ENCODE measurements at regions not wholly inside any gene's neighbourhood (a gene's known extent, or its start where the extent isn't known, plus 50 kb on each side); places are given as distances from the start of the nearest gene placed in this dataset.

- no TSS peak for BruUV-seq (replicated peaks)
- in situ Hi-C loops (cut with MboI): no loop called here
Measured at GRCh38 chr14:85911044-85911443, 381.1 kb downstream of the FLRT2 start.

GRCh38 chr14:85909581-85909980 is 379.6 kb downstream of the FLRT2 start:
- no peak overlapping the region for H3K4me2 ChIP-seq (ENCODE audit: control insufficient read depth, insufficient read depth)
- no peak overlapping the region for H3K4me3 ChIP-seq
- no peaks in the 10 kb centered on the region for H3K36me3 ChIP-seq (ENCODE audit: control insufficient read depth in 2 of 2, insufficient read depth in 2 of 2, low read length in 1 of 2)
- H4K20me1 ChIP-seq (ENCODE audit: control insufficient read depth, insufficient read depth): no peaks in the 10 kb centered on the region
- RAD21 ChIA-PET (ENCODE audit: unreplicated experiment): no interaction called here
- no peaks in the 10 kb centered on the region for H3K27me3 ChIP-seq (replicated peaks in 1 of 2; ENCODE audit: control insufficient read depth in 2 of 2, insufficient read depth in 2 of 2, low read length in 1 of 2)
- intact Hi-C loops (cut with micrococcal nuclease; ENCODE audit: unreplicated experiment): no loop called here
- no peak for ATAC-seq
- no peak overlapping the region for H3K27ac ChIP-seq (ENCODE audit: control insufficient read depth, insufficient read depth)
- no peaks in the 10 kb centered on the region for H3K4me1 ChIP-seq (ENCODE audit: control insufficient read depth, insufficient read depth, low read length)
- POLR2A ChIA-PET: no interaction called here
- in situ Hi-C loops (cut with MboI): no loop called here
- SMC1A ChIA-PET (ENCODE audit: uncharacterized antibody, unreplicated experiment): no interaction called here
- no peak for FAIRE-seq
- no peaks in the 10 kb centered on the region; the same call in 2 of the 3 replicates for H3K9me3 ChIP-seq (replicated peaks; ENCODE audit: control insufficient read depth, insufficient read depth, low read length)
- no peak for DNase-seq (ENCODE audit: low read depth, low spot score)
- H2AFZ ChIP-seq (ENCODE audit: control insufficient read depth, low read depth, low read length): no peak overlapping the region
- BruUV-seq (replicated peaks): no TSS peak
- CTCF ChIA-PET: no interaction called here
- no peak overlapping the region for H3K9ac ChIP-seq (ENCODE audit: control insufficient read depth, insufficient read depth, low read length)
- no peaks in the 10 kb centered on the region for H3K79me2 ChIP-seq (ENCODE audit: control insufficient read depth, insufficient read depth, low read length)
- TF ChIP-seq STAT1 (conservative IDR thresholded peaks at IDR 0.05): no peak
- no peak for TF ChIP-seq FOS (IDR thresholded peaks at IDR 0.05; ENCODE audit: borderline replicate concordance, extremely low read depth, insufficient read length)
- TF ChIP-seq SP1 (IDR thresholded peaks at IDR 0.05; ENCODE audit: low read depth, low read length): no peak
- no peak for TF ChIP-seq STAT3 (IDR thresholded peaks at IDR 0.05; ENCODE audit: low read depth, low read length)
- no peak for TF ChIP-seq TCF12 (IDR thresholded peaks at IDR 0.05; ENCODE audit: low read depth, low read length)
- no peak for TF ChIP-seq ZBTB4 (CRISPR knock-in tag; IDR thresholded peaks at IDR 0.05)
- TF ChIP-seq TAF1 (IDR thresholded peaks at IDR 0.05; ENCODE audit: borderline replicate concordance, low read depth, low read length): no peak
- TF ChIP-seq ELK1 (IDR thresholded peaks at IDR 0.05; ENCODE audit: low read depth, low read length): no peak
- TF ChIP-seq TARDBP (IDR thresholded peaks at IDR 0.05; ENCODE audit: borderline replicate concordance): no peak

More at GRCh38 chr14:85911044-85911443, 381.1 kb downstream of the FLRT2 start:
- CTCF ChIA-PET: no interaction called here
- DNase-seq (ENCODE audit: low read depth, low spot score) (no peak), FAIRE-seq (no peak), ATAC-seq (no peak)
- H3K4me1 ChIP-seq (ENCODE audit: control insufficient read depth, insufficient read depth, low read length): no peaks in the 10 kb centered on the region
- RAD21 ChIA-PET (ENCODE audit: unreplicated experiment): no interaction called here
- H3K9me3 ChIP-seq (replicated peaks; ENCODE audit: control insufficient read depth, insufficient read depth, low read length): no peaks in the 10 kb centered on the region; the same call in 2 of the 3 replicates
- no peaks in the 10 kb centered on the region for H3K79me2 ChIP-seq (ENCODE audit: control insufficient read depth, insufficient read depth, low read length)
- SMC1A ChIA-PET (ENCODE audit: uncharacterized antibody, unreplicated experiment): no interaction called here
- intact Hi-C loops (cut with micrococcal nuclease; ENCODE audit: unreplicated experiment): no loop called here
- H3K9ac ChIP-seq (ENCODE audit: control insufficient read depth, insufficient read depth, low read length): no peak overlapping the region
- no peak overlapping the region for H3K4me3 ChIP-seq
- WGBS (ENCODE audit: insufficient coverage, insufficient replicate concordance, low lambda C conversion rate, missing lambda C conversion rate): 96% methylated on average over 2 of the region's 2 CpGs
- H3K36me3 ChIP-seq (ENCODE audit: control insufficient read depth in 2 of 2, insufficient read depth in 2 of 2, low read length in 1 of 2): no peaks in the 10 kb centered on the region
- no peak overlapping the region for H3K27ac ChIP-seq (ENCODE audit: control insufficient read depth, insufficient read depth)
- H3K27me3 ChIP-seq (replicated peaks in 1 of 2; ENCODE audit: control insufficient read depth in 2 of 2, insufficient read depth in 2 of 2, low read length in 1 of 2): no peaks in the 10 kb centered on the region
- no peak overlapping the region for H2AFZ ChIP-seq (ENCODE audit: control insufficient read depth, low read depth, low read length)
- POLR2A ChIA-PET: no interaction called here
- no peaks in the 10 kb centered on the region for H4K20me1 ChIP-seq (ENCODE audit: control insufficient read depth, insufficient read depth)
- no peak overlapping the region for H3K4me2 ChIP-seq (ENCODE audit: control insufficient read depth, insufficient read depth)
- TF ChIP-seq POLR2A (IDR thresholded peaks at IDR 0.05; ENCODE audit: low read depth, low read length) (no peak), ZNF217 (IDR thresholded peaks at IDR 0.05) (no peak), MAX (IDR thresholded peaks at IDR 0.05; ENCODE audit: low read depth, low read length) (no peak), USF1 (IDR thresholded peaks at IDR 0.05; ENCODE audit: borderline replicate concordance, extremely low read length, insufficient read depth, low read depth, low read length) (no peak), SP1 (IDR thresholded peaks at IDR 0.05; ENCODE audit: low read depth, low read length) (no peak), STAT3 (IDR thresholded peaks at IDR 0.05; ENCODE audit: low read depth, low read length) (no peak)
